ENCODE measurements at regions not wholly inside any gene's neighbourhood (a gene's known extent, or its start where the extent isn't known, plus 50 kb on each side); places are given as distances from the start of the nearest gene placed in this dataset.

DNA sequence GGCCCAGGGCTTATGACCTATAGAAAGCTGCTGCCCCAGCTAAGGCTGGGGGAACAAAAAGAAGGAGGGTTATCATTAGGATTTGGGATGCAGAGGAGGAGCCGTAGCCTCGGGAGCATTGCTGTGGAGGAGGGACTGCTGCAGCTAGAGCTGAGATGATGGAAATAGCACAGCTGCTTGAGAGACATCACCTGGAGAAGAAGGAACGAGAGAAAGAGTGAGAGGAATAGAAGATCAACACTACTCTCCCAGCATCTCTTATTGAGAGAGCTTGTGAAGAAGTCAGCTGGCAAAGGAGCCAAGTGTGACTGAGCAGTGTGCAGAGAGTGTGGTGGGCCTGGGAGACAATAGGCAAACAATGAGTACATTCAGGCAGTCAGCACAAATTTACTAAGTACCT, 100.7 kb upstream of the PLET1 start:
- TF ChIP-seq POLR2A (IDR thresholded peaks at IDR 0.05; ENCODE audit: low read length), result no peak
- TF ChIP-seq GATA1 (IDR thresholded peaks at IDR 0.05; ENCODE audit: low read depth, low read length), result no peak

Data from erythroblast (primary cell).